Ammon's horn (tissue), 1 donor: ENCODE measurements at regions not wholly inside any gene's neighbourhood (a gene's known extent, or its start where the extent isn't known, plus 50 kb on each side); places are given as distances from the start of the nearest gene placed in this dataset.

Source experiments
- DNase-seq: peaks from one replicate; pipeline ENCODE4 v3.0.0-alpha.2; 2016; ENCODE audit warnings: low spot score

DNA sequence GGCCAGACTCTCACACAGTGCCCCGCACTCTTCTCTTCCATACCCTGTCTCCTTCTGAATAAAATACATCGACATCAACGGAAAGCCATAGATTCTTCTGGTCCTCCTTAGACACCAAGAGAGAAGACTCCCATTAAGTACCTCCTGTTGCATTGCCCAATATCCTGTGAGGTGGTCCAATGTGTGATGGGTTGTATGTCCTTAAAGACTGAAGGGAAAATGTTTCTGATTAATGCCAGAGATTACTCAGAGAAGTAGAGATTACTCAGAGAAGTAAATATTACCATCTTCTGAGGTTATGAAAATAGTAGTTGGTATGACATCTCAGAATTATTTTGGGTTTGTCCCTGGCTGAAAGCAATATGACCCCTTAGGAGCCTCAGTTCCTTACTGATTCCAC is 60.8 kb upstream of the GALNT15 start:
- no peak for DNase-seq

DNA sequence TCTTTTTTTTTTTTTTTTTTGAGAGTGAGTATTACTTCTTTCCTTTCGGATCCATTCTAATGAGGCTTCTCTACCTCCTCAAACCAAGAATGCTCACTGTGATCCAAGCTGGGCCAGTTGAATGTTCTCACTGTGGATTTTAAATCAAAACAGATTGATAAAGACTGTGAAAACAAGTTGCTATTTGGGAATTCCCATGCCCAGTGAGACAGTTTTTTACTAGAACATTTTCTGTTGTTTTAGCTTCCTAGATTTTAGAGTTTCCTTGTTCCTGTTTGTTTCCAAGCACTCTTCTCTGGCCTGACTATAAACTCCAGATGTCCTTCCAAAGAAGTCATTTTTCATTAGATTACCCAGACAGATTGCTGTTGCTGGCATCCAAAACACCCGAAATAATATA is 60.1 kb upstream of the GALNT15 start:
- DNase-seq: no peak

DNA sequence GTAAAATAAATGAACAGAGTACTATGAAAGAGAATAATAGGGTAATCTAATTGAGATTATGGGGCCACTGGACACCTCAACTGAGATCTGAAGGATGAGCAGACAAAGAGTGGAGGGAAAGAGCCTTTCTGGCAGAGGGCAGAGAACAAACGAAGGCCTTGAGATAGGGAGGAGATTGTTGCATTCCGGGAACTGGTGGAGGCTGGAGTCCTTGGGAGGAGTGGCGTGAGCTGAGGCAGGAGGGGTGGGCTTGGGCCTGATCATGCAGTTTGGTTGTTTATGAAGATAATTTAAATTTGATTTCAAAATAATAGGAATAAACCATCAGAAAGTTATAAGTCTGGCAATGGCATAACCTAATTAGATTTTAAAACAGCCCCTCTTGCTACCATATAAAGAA is 59.5 kb upstream of the GALNT15 start:
- DNase-seq: no peak

DNA sequence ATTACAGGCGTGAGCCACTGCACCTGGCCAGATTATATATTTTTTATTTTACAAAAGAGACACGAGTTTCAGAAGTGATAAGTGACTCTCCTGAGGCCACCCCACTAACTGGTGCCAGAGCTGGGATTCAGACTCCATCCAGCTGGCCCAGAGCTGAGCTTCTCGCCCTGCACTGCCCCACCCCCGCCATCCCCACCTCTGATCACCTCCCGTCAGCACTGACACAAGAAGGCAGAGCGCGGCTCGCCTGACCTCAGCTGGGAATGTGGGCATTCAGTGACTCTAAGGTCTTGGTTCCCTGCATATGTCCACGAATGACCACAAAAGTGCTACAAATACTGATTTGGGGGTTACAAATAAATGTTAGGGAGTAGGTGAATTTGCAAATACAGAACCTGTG is 56.1 kb upstream of the GALNT15 start:
- DNase-seq: no peak

DNA sequence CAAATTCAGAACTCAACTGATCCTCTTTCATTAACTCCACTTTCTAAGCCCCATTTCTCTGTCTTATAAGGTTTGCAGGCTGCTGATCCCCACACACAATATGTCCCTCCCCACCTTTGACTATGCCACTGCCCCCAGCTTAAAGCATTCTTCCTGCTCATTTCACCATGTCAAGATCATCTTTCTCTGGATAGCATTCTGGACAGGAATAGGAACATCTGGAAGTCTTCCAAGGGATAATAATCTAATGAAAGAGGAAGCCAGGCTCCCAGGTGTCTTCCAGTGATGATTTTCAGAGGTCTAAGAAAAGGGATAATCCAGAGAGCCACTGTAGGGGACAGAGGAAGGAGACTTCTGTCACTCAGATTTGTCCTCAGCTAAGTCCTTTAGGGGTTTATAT is 54.6 kb upstream of the GALNT15 start:
- DNase-seq: no peak

DNA sequence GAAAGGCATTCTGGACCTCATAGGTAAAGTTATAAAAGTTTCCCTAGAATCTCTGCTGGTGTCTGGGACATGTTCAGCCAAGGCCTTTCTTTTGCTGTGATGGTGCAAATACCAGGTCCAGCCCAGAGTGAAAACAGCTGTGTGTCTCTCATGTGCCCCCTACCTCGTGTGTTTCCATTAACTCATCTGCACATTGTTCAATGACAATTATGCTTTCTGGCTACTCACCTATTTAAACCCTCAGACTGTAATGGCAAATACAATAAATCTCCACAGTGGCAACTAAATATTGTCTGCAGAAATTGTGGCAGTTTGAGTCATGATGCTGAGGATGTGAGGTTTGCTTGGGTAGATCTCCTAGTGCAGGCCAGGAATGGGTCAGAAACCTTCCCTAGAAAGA is 53.1 kb upstream of the GALNT15 start:
- no peak for DNase-seq

DNA sequence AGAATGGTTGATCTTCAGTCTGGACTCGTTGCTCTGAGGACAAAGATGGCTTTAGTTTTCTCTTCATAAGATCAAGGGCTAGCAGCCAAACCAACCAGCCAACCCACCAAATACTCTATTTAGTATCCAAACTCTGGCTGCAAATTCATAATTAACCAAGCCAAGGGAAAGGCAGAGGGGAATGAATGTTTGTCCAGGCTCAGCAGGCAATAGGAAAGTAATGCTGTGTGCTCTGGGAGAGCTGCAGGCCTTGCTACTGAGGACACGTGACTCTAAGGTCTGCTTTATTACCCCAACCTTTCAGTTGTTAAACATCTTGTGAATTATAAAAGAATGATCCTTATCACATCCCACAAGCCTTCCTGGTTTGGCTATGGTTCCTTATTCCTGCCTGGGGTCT is 52.3 kb upstream of the GALNT15 start:
- DNase-seq: peak; percentile 67

DNA sequence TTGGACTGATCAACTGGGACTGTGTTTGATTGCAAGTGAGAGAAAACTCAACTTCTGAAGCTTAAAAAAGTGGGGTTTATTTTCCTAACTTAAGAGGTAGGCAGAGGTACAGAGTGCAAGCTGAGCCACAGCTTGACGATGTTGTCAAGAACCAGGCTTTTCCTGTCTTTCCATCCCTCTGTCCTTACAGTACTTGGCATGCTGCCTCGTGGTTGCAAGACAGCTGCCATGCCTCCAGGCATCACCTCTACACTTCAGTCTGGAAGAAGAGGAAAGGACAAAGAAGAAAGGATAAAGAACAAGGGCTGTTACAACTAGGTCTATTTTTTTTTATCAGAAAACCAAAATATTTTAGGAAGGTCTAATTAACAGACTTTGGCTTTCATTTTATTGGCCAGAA is 51.8 kb upstream of the GALNT15 start:
- no peak for DNase-seq

DNA sequence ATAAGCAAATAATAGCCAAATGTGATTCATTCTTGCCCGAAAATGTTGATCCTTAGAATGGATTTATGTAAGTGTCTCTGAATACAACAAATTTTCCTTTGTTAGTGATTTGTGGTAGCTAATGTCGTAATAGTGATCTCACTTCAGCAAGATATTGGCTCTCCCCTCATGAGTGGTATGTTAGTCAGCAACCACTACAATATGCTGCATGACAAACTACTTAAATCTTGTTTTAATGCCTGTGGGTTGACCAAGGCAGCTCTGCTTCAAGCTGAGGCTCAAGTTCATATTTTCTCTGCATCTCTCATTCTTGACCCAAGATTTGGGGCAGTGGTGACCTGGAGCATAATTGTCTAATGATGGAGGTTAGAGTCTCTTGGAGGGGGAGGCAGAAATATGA is 49.8 kb upstream of the GALNT15 start:
- no peak for DNase-seq
